WERI-Rb-1 (cell line): ENCODE measurements at regions not wholly inside any gene's neighbourhood (a gene's known extent, or its start where the extent isn't known, plus 50 kb on each side); places are given as distances from the start of the nearest gene placed in this dataset.
"Not testable (repeated sequence)": the region's sequence is repeated elsewhere in the genome, so short reads cannot be mapped to it uniquely, and the experiment has no call there.

Experiments
- DNase-seq: peaks from one replicate; pipeline ENCODE4 v3.0.0-alpha.2; 2020
- H3K27ac ChIP-seq: fragments of 250-450 bp; sonication (Bioruptor Pico); 2 replicates; pipeline ENCODE4 v1.5.1; 2020; ENCODE audit warnings: mild to moderate bottlenecking, moderate library complexity
- H3K27me3 ChIP-seq: fragments of 250-450 bp; sonication (Bioruptor Pico); 2 replicates; pipeline ENCODE4 v1.5.1; 2021; ENCODE audit warnings: mild to moderate bottlenecking, low read depth, moderate library complexity; ENCODE audit not compliant: insufficient read depth, severe bottlenecking
- H3K36me3 ChIP-seq: fragments of 250-450 bp; sonication (Bioruptor Pico); 2 replicates; pipeline ENCODE4 v1.5.1; 2020; ENCODE audit warnings: mild to moderate bottlenecking, moderate library complexity
- H3K4me3 ChIP-seq: 2 replicates; pipeline ENCODE4 v1.5.1; 2011; ENCODE audit warnings: low read depth, mild to moderate bottlenecking, control low read depth, low read length
- H3K9me3 ChIP-seq: fragments of 250-450 bp; sonication (Bioruptor Pico); 2 replicates; pipeline ENCODE4 v1.5.1; 2021; ENCODE audit warnings: mild to moderate bottlenecking, moderate library complexity; ENCODE audit not compliant: severe bottlenecking
- TF ChIP-seq, protein P1 (sequence below): IDR thresholded peaks from 2 replicates; pipeline ENCODE4 v1.5.1; 2011; ENCODE audit warnings: low read depth, mild to moderate bottlenecking, control low read depth, inconsistent platforms, low read length

DNA sequence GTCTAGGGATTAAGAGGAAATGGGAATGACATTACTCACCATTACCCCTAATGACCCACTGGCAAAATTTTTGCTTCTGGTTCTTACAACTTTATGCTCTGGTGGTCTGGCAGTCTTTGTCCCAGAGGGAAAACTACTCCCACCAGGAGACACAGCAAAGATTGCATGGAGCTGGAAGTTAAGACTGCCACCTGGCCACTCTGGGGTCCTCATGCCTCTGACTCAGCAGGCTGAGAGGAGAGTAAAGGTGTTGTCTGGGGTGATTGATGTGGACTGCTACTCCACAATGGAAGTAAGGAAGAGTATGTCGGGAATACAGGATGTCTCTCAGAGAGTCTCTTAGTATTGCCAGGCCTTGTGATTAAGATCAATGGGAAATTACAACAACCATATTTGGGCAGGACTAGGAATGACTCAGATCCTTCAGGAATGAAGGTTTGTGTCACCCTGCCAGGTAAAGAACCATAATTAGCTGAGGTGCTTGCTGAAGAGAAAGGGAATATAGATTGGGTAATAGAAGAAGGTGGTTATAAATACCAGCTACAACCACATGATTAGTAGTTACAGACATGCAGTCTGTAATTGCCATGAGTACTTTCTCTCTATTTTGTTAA is 215.5 kb downstream of the GPAT3 start:
- no peaks in the 10 kb centered on the region for H3K9me3 ChIP-seq
- DNase-seq: no peak
- TF ChIP-seq, protein P1, sequence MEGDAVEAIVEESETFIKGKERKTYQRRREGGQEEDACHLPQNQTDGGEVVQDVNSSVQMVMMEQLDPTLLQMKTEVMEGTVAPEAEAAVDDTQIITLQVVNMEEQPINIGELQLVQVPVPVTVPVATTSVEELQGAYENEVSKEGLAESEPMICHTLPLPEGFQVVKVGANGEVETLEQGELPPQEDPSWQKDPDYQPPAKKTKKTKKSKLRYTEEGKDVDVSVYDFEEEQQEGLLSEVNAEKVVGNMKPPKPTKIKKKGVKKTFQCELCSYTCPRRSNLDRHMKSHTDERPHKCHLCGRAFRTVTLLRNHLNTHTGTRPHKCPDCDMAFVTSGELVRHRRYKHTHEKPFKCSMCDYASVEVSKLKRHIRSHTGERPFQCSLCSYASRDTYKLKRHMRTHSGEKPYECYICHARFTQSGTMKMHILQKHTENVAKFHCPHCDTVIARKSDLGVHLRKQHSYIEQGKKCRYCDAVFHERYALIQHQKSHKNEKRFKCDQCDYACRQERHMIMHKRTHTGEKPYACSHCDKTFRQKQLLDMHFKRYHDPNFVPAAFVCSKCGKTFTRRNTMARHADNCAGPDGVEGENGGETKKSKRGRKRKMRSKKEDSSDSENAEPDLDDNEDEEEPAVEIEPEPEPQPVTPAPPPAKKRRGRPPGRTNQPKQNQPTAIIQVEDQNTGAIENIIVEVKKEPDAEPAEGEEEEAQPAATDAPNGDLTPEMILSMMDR: no peak
- no peak overlapping the region for H3K4me3 ChIP-seq
- H3K36me3 ChIP-seq: no peaks in the 10 kb centered on the region
- H3K27ac ChIP-seq: no peak overlapping the region
- H3K27me3 ChIP-seq: no peaks in the 10 kb centered on the region

GRCh38 chr4:83748711-83749110 is 212.8 kb downstream of the GPAT3 start:
- H3K27ac ChIP-seq: no peak overlapping the region
- no peak for DNase-seq

GRCh38 chr4:83738895-83739294 is 203.0 kb downstream of the GPAT3 start:
- no peak overlapping the region for H3K4me3 ChIP-seq
- H3K9me3 ChIP-seq: no peaks in the 10 kb centered on the region
- H3K27ac ChIP-seq: no peak overlapping the region
- no peaks in the 10 kb centered on the region for H3K36me3 ChIP-seq
- no peaks in the 10 kb centered on the region for H3K27me3 ChIP-seq
- no peak for DNase-seq
- TF ChIP-seq, protein P1: no peak

More at GRCh38 chr4:83748711-83749110, 212.8 kb downstream of the GPAT3 start:
- Histone ChIP-seq H3K27me3 (no peaks in the 10 kb centered on the region), H3K36me3 (no peaks in the 10 kb centered on the region), H3K4me3 (no peak overlapping the region), H3K9me3 (no peaks in the 10 kb centered on the region)
- TF ChIP-seq, protein P1: no peak

- no peaks in the 10 kb centered on the region for H3K36me3 ChIP-seq
- no peak overlapping the region for H3K4me3 ChIP-seq
- TF ChIP-seq, protein P1: no peak
- no peaks in the 10 kb centered on the region for H3K9me3 ChIP-seq
- H3K27ac ChIP-seq: no peak overlapping the region
- H3K27me3 ChIP-seq: no peaks in the 10 kb centered on the region
- no peak for DNase-seq
Measured at GRCh38 chr4:83734576-83734975, 198.7 kb downstream of the GPAT3 start.

DNA sequence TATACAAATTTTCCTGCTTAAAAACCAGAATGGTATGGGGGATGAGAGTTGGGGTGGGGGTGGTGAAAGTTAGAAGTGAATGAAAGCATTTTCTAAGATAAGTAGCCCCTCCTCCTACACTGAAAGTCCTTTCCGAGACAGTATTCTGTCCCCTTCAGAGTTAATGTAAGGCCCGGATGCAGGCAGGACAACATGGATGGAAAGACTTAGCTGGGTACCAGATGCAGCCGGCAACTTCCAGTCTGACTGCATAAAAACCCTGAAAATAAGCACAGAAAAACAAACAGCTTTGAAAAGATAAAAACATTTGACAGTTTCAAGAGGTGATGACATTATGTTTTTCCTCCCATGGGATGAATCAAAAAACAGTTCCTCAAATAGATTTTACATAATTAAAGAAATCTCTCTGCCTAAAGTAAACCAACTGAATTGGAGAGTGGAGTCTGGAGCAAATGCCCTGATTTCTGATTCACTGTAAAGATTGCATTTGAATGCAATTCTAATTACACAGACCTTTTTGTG is 196.3 kb downstream of the GPAT3 start:
- DNase-seq: no peak
- Histone ChIP-seq H3K9me3 (no peaks in the 10 kb centered on the region), H3K27me3 (no peaks in the 10 kb centered on the region), H3K36me3 (no peaks in the 10 kb centered on the region), H3K27ac (no peak overlapping the region), H3K4me3 (no peak overlapping the region)
- TF ChIP-seq, protein P1: no peak

DNA sequence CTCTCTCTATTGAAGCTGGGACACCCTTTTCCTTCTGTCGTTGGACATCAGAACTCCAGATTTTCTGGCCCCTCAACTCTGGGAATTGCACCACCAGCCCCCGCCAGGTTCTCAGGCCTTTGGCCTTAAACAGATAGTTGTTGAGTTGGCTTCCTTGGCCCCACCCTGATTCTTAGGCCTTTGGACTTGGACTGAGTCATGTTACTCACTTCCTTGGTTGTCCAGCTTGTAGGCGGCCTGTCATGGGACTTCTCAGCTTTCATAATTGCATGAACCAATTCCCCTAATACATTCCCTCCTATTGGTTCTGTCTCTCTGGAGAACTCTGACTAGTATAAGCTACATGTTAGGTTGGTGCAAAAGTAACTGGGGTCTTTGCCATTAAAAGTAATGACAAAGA is 195.7 kb downstream of the GPAT3 start:
- H3K36me3 ChIP-seq: no peaks in the 10 kb centered on the region
- TF ChIP-seq, protein P1: no peak
- no peak for DNase-seq

DNA sequence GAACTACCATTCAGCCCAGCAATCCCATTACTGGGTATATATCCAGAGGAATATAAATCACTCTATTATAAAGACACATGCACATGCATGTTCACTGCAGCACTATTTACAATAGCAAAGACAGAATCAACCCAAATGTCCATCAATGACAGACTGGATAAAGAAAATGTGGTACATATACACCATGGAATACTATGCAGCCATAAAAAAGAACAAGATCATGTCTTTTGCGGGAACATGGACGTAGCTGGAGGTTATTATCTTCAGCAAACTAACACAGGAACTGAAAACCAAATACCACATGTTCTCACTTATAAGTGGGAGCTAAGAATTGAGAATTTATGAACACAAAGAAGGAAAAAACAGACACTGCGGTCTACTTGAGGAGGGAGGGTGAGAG is 195.1 kb downstream of the GPAT3 start:
- not testable (repeated sequence) for H3K4me3 ChIP-seq, H3K36me3 ChIP-seq, DNase-seq, H3K9me3 ChIP-seq, H3K27me3 ChIP-seq, H3K27ac ChIP-seq

More for the DNA sequence above, 195.7 kb downstream of the GPAT3 start:
- H3K9me3 ChIP-seq: no peaks in the 10 kb centered on the region
- no peak overlapping the region for H3K27ac ChIP-seq
- H3K4me3 ChIP-seq: no peak overlapping the region
- no peaks in the 10 kb centered on the region for H3K27me3 ChIP-seq
